Ramos (cell line): ENCODE measurements at regions not wholly inside any gene's neighbourhood (a gene's known extent, or its start where the extent isn't known, plus 50 kb on each side); places are given as distances from the start of the nearest gene placed in this dataset.
"Not testable (repeated sequence)": the region's sequence is repeated elsewhere in the genome, so short reads cannot be mapped to it uniquely, and the experiment has no call there.

Experiments
- in situ Hi-C: fragments of 300-500 bp; cut with MboI; formaldehyde crosslinking; loops from one replicate; pipeline ENCODE4 v1.14.3; 2022; ENCODE audit warnings: low sequenced_read_pairs; ENCODE audit not compliant: unreplicated experiment

DNA sequence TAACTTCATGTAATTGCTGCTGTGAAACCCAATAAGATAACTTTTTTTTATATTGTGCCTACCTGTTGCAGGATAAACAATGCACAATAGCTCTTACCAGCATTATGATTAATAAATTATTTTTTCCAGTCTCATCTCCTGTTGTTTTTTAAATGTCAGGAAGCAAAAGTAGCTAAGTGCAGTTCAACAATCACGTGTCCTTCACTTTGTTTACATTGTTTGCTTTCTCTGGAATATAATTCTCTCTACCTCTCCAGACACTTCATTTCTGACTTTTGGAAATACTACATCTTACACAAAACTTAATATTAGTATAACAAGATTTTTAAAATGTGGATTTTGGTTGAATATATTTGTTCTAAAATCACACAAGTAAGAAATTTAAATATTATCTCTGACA lies 1359.4 kb downstream of the SLITRK1 start:
- in situ Hi-C loops = no loop called here

DNA sequence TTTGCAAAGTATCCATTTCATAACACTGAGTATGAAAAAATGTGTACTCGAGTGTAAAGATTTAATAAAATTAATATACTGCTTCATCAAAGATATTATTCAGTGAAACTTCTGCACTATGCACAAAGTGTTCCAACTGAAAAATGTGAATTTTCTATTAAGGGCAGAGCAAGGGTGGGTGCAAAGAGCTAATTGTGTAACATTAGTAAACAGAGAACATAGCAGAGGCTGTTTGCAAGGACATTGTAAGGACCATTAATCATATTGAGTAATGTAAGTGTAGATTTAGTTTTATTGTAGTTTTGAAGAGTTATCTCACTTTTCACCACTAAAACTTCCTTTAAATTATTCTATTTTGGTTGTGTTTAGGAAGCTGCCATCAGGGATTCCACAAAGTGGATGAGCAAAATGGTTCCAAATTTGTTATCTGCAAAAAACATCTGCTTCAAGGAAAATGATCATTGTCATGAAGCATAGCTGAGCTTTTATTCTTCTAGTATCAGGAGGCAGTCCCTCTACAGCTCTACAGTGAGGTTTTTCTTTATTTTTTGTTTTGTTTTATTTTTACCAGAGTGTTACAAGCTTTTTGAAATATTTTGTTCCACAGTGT lies 1375.4 kb downstream of the SLITRK1 start:
- in situ Hi-C loops = no loop called here

DNA sequence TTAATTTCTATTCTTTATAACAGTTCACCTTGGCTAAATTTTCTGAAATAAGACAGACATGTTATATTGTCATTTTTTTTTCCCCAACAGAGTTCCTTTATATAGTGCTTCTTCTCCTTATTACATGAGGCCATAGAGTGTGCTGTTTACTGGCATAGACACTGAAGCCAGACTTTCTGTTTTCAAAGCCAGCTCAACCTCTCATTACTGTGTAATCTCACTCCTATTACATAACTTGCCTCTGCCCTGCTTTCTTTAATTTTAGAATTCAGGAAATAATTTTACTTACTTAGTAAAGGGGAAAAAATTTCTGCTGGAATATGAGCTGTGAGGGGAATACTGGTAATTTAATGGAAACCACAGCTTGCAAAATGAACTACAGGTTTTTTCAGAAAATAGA lies 1380.4 kb downstream of the SLITRK1 start:
- in situ Hi-C loops = no loop called here

DNA sequence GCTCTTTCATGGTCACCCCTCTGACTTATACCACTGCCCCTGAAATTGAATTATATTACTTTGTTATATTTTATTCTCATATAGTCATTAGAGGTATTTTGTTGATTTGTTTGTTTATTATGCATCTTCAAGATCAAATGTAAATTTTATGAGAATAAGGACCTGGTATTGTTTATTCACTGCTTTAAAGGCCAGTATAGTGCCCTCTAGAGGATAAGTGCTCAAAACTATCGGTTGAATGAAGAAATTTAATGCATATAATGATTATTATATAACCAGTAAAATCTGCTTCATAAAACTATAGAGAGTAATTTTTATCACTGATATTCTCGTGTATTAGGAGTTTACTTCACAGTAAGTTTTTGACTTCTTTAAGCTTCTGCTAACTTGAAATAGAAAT lies 1401.9 kb downstream of the SLITRK1 start:
- in situ Hi-C loops = no loop called here

DNA sequence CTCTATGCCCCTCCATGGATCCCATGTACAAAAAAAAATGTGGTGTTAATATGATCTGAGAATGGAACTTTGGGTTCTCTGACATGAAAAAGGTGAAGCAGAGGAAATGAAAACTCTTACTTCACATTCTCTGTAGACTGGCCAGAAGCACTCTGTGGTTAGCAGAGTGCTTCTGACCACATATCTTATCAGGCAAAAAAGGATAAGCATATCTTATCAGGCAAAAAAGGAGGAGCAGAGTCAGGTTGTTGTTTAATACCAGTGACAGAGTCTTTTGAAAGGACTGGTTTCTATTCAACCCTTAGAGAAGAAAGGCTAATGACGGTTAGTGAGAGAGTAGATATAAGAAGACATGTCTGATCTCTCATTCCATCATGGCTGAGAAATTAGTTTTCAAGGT lies 1404.8 kb downstream of the SLITRK1 start:
- in situ Hi-C loops = no loop called here

DNA sequence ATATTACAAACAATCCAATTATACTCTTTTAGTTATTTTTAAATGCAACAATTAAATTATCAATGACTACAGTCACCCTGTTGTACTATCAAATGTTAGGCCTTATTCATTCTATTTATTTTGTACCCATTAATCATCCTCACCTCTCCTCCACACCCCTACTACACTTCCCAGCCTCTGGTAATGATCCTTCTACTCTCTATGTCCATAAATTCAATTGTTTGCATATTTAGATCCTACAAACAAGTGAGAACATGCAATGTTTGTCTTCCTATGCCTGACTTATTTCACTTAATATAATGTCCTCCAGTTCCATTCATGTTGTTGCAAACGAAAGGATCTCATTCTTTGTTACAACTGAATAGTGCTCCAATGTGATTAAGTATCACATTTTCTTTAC lies 1414.6 kb downstream of the SLITRK1 start:
- in situ Hi-C loops = no loop called here

DNA sequence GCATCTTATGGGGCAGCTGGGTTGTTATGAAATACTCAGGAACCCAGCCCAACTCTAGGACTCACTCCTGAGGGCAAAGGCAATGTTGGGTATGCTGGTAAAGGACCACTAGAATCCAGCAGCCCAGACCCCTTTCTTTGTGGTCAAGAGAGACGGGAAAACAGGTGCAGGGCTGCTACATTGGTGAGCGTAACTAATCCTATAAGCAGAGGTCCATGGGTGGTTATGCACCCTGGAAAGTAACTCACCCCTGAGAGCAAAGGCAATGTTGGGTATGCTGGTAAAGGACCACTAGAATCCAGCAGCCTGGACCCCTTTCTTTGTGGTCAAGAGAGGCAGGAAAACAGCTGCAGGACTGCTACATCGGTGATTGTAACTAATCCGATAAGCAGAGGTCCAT lies 1422.7 kb downstream of the SLITRK1 start:
- in situ Hi-C loops = not testable (repeated sequence)

DNA sequence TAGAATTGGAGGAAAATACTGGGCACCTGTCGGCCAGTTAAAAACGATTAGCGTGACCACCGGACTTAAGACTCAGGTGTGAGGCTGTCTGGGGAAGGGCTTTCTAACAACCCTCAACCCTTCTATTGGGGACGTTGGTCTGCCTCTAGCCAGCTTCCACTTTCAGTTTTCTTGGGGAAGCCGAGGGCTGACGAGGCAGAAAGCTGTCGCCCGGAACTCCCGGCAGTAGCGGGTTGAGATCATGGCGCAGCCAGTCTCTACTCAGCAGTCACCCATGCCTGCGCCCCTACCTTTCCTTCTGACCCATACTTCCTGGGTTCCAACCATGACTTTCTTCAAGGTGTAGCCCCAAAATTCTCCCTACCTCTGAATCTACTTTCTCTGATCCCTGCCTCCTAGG lies 1424.1 kb downstream of the SLITRK1 start:
- in situ Hi-C loops = no loop called here

DNA sequence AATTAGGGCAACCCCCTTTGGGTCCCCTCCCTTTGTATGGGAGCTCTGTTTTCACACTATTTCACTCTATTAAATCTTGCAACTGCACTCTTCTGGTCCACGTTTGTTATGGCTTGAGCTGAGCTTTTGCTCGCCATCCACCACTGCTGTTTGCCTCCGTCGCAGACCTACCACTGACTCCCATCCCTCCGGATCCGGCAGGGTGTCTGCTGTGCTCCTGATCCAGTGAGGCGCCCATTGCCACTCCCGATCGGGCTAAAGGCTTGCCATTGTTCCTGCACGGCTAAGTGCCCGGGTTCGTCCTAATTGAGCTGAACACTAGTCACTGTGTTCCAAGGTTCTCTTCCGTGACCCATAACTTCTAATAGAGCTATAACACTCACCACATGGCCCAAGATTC lies 1424.7 kb downstream of the SLITRK1 start:
- in situ Hi-C loops = not testable (repeated sequence)

DNA sequence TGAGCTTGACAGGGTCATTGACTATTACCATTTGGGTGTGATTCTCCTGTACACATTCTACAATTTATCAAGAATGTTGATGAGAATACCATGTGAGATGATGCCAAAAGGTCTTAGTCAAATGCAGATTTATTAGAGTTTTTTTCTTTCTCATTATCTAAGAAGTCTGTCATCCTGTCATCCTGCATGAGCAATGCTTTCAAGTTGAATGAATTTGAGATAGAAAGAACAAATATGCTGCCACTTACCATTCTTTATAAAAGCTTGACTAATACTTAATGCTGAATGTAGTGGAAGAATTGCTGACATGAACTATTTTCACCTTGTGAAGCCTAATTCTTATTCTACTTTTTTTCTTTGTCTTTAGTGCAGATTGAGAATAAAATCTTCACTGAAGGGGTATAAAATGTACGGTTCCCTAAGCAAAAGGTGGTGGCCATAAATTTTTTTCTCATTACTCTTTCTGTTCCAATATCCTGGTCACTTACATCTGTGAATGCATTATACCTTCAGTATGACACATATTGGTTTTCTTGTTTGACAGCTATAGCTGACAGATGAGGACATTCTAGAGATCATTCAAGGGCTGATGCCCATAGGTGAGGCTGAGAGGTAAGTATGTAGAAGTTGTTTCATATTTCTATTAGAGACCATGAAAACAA lies 1434.7 kb downstream of the SLITRK1 start:
- in situ Hi-C loops = no loop called here

DNA sequence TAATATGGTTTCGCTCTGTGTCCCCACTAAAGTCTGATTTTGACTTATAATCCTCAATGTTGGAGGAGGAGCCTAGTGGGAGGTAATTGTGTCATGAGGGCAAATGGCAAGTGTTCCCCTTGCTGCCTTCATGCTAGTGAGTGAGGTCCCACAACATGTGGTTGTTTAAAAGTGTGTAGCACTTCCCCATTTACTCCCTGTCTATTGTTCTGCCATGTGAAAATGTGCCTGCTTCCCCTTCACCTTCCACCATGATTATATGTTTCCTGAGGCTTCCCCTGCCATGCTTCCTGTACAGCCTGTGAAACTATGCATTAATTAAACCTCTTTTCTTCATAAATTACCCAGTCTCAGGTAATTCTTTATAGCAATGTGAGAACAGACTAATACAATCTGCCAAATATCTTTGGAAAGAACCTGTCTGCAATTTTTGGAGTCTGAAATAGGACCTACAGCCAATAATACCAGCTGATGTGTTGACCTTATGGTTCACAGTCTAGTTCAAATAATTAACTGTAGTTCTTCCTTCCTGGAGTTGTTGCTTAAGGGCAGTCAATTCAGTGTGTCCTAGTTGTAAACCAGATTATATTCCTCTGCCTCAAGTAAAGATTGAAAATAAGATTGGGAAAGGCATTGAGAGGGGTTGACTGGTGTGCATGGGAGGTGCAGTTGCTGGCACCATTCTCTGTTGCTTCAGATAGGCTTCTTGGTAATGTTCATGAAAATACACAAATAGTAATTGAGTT lies 1442.9 kb downstream of the SLITRK1 start:
- in situ Hi-C loops = no loop called here

DNA sequence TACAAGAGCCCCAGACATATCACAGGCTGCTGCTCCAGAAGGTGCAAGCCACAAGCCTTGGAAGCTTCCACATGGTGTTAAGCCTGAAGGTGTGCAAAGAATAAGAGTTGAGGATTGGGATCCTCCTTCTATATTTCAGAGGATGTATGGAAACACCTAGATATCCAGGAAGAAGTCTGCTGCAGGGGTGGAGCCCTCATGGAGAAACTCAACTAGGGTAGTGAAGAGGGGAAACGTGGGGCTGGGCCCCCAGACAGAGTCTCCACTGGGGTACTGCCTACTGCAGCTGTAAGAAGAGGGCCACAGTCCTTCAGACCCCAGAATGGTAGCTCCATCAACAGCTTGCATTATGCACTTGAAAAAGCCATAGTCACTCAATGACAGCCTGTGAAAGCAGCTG lies 1444.0 kb downstream of the SLITRK1 start:
- in situ Hi-C loops = no loop called here

DNA sequence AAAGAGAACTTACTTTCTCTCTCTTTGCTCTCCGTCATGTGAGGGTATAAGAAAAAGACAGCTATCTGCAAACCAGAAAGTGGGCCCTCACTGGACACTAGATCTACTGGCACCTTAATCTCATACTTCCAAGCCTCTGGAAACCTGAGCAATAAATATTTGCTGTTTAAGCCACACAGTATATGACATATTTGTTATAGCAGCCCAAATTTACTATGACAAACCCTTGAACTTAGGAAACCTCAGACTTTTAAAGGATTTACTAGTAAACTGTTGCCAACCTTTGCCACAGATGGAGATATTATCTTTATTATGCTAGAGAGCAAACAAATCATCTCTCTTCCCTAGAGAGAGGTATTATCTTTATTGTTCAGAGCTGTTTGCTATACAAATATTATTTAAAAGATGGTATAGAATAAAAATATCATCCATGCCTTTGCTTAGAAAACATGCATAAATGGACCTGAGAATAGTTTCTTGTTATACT lies 1446.1 kb downstream of the SLITRK1 start:
- in situ Hi-C loops = no loop called here

DNA sequence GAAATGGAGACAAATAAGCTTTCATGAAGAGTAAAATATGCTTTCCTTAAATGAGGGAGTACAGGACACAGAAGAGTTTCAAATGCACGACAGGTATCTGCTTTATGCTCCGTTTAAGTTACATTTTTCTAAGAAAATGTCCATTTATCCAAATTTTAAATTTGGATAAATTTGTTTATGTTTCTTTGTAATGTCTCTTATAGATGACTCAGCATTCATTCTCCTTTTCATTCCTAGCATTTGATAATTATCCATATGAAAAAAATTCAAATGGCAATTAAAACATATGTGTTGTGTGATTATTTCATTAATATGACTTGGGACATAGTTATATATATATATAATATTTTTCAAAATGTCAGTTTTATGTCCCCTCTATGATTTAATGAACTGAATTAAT lies 1449.3 kb downstream of the SLITRK1 start:
- in situ Hi-C loops = no loop called here

DNA sequence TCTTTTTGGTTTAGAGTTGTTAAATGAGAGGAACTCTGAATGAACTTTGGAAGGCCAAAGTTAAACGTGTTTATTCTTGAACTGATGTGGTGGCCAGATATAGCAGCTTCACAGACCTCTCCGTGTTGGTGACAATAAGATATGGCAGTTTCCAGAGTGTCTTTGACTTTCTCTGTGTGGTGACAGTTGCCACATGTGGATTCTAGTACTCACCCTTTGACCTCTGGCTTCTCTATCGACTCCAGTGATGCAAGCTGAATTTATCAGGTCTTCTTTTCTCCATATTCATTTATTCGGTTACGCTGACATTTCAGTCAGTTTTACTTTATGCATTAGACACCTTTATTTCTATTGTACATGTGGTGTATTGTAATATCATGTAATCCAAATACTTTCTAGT lies 1469.5 kb downstream of the SLITRK1 start:
- in situ Hi-C loops = no loop called here

DNA sequence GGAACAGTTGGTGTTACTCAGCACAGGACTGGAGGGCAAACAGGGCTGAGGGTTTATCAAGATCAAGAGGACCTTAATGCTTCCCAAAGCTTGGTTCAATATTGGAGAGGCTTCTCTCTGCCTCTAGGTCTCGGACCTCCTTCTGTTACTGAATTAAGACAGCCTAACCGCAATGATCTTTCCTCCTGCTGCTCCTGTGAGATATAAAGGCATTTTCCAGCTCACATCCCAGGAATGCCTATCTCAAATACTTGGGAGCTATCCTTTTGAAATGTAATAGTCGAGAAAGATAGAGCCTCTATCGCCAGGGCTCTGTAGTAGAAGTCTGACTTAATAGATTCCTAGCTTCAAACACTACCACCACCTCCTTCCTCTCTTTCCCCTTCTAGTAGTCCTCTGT lies 1475.0 kb downstream of the SLITRK1 start:
- in situ Hi-C loops = no loop called here

DNA sequence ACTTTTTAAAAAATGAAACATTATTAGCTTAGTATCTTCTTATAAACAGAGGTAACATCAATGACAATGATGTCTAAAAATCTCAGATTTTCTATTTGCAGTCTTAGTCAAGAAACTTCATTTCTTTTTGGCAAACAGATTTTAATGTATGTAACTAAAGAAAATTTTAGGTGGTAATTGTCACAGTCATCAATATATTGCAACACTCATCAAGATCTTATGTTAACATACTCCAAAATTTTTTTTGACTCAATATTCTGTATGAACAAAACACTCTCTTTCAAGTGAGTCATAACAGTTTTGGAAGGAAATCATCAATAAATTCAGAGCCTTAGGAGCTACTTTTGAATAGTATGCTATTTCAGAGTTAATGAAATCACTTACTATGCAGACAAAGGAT lies 1507.6 kb downstream of the SLITRK1 start:
- in situ Hi-C loops = no loop called here

DNA sequence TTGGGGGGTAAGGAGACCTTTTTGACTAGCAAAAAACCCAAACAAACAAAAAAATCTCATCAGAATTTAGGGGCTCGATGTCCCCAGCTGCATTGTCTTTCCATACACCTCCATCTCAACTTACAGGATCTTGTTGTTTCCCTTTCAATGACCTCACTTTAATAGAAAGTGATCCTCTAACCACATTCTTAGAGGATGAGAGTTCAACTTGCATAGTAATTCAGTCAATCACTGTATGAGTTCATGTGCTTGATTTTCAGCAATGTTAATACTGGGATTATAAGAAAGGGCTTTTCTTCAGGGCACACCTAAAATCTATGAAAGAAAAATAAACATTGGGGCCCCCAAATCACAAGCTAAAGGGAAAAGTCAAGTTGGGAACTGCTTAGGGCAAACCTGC lies 1512.0 kb downstream of the SLITRK1 start:
- in situ Hi-C loops = no loop called here

DNA sequence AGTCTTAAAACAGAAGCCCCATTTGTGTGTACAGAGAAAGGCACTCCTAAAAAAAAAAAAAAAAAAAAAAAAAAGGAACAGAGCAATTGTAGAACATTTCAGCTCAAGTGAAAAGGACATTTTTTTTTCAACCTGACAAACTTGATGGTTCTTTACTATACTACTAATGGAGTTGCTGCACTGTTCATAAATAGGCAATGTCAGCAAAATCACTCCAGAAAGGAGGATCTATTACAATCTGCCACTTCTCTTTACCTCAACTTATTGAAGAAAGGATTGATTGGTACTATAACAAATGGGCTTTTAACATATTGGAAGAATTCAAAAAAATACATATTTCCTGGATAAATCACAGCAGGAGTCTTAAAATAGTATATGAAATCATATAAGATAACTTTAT lies 1517.7 kb downstream of the SLITRK1 start:
- in situ Hi-C loops = no loop called here

DNA sequence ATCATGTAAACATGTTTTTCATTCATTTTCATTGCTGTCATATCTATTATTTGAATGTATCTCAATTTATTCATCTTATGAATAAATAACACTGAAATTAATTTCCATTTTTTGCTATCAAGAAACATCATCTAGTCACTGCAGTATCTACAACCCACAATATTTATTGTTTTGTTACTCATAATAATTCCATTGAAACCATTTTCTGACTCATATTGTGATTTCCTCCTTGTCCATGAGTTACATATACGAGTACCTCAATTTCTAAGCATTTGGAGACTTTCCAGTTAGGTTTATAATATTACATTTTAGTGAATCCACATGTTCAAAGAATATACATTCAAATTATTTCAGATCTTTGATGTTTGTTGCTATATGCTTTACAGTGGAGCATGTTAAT lies 1524.0 kb downstream of the SLITRK1 start:
- in situ Hi-C loops = no loop called here

DNA sequence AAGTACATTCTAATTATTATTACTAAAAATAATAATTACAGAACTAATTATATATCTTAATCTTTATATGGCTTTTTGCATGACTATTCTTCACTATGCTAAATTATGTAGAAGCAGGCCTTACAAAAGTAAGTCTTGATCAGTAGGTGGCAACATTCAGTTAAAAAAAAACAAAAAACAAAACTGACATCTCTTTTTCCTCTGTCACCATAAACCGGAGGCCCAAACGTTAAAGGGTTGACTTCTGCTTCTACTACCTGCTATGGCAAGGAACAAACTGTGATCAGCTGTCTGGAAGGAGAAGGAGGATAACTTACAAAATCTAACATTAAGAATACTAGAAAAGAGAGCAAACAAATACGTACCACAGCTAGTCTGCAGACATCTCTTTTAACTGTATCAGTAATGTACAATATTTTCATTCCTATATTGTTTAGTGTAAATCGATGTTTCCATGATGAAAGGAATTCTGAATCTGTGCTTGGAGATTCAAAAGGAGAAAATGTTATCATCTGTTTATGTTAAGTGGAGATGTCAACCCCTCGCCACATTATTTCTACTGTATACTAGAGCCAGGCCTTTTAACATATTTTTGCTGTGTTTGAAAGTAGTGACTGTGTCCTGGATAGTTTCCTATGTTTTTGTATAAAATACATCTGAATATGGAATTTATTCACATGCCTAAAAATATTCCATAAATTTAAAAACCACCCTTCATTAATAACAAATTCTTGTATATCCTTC lies 1525.4 kb downstream of the SLITRK1 start:
- in situ Hi-C loops = no loop called here
